H9 (cell line): ENCODE measurements at regions not wholly inside any gene's neighbourhood (a gene's known extent, or its start where the extent isn't known, plus 50 kb on each side); places are given as distances from the start of the nearest gene placed in this dataset.

Experiments used
- DNase-seq: peaks from one replicate; pipeline ENCODE4 v3.0.0-alpha.2; 2017
- H2AFZ ChIP-seq: one replicate; pipeline ENCODE4 v1.6.1; 2013; ENCODE audit warnings: mild to moderate bottlenecking, low read length, control low read depth, moderate library complexity
- H2AK5ac ChIP-seq: 2 replicates; pipeline ENCODE4 v1.6.1; 2013; ENCODE audit warnings: low read length, control low read depth, mixed read lengths; ENCODE audit not compliant: insufficient read length
- H2BK120ac ChIP-seq: one replicate; pipeline ENCODE4 v1.6.1; 2013; ENCODE audit warnings: low read depth, mild to moderate bottlenecking, low read length, control low read depth, inconsistent platforms; ENCODE audit not compliant: poor library complexity, severe bottlenecking
- H2BK12ac ChIP-seq: 2 replicates; pipeline ENCODE4 v1.6.1; 2013; ENCODE audit warnings: low read length, control low read depth, mixed read lengths, low read depth; ENCODE audit not compliant: insufficient read length
- H2BK15ac ChIP-seq: 2 replicates; pipeline ENCODE4 v1.6.1; 2013; ENCODE audit warnings: low read depth, low read length, control low read depth
- H2BK20ac ChIP-seq: one replicate; pipeline ENCODE4 v1.6.1; 2013; ENCODE audit warnings: low read depth, mild to moderate bottlenecking, low read length, control low read depth, inconsistent platforms; ENCODE audit not compliant: poor library complexity, severe bottlenecking
- H2BK5ac ChIP-seq: 2 replicates; pipeline ENCODE4 v1.6.1; 2013; ENCODE audit warnings: low read length, control low read depth, mixed read lengths; ENCODE audit not compliant: insufficient read length
- H3K14ac ChIP-seq: 2 replicates; pipeline ENCODE4 v1.6.1; 2013; ENCODE audit warnings: low read length, control low read depth; ENCODE audit not compliant: insufficient read depth
- H3K18ac ChIP-seq: 2 replicates; pipeline ENCODE4 v1.6.1; 2013; ENCODE audit warnings: low read depth, mild to moderate bottlenecking, mixed read lengths, low read length, control low read depth; ENCODE audit not compliant: insufficient read length
- H3K23ac ChIP-seq: 2 replicates; pipeline ENCODE4 v1.6.1; 2013; ENCODE audit warnings: low read length, control low read depth, mixed read lengths, low read depth; ENCODE audit not compliant: insufficient read length
- H3K23me2 ChIP-seq: 2 replicates; pipeline ENCODE4 v1.6.1; 2013; ENCODE audit warnings: low read depth, mild to moderate bottlenecking, mixed read lengths, low read length, control low read depth; ENCODE audit not compliant: insufficient read length, poor library complexity, severe bottlenecking
- H3K27ac ChIP-seq: 2 replicates; pipeline ENCODE4 v1.5.1; 2013; ENCODE audit warnings: low read length, control low read depth, mixed read lengths, low read depth; ENCODE audit not compliant: insufficient read length
- H3K27me3 ChIP-seq: 2 replicates; pipeline ENCODE4 v1.6.1; 2013; ENCODE audit warnings: low read length, control low read depth, inconsistent platforms; ENCODE audit not compliant: insufficient read depth
- H3K4ac ChIP-seq: 2 replicates; pipeline ENCODE4 v1.6.1; 2013; ENCODE audit warnings: low read depth, mild to moderate bottlenecking, control low read depth, inconsistent platforms, low read length, moderate library complexity
- H3K4me1 ChIP-seq: 2 replicates; pipeline ENCODE4 v1.6.1; 2013; ENCODE audit warnings: low read length, control low read depth, inconsistent platforms; ENCODE audit not compliant: insufficient read depth
- H3K4me2 ChIP-seq: 2 replicates; pipeline ENCODE4 v1.6.1; 2013; ENCODE audit warnings: low read length, control low read depth, mixed read lengths; ENCODE audit not compliant: insufficient read length, insufficient read depth
- H3K56ac ChIP-seq: 2 replicates; pipeline ENCODE4 v1.6.1; 2013; ENCODE audit warnings: low read depth, mild to moderate bottlenecking, mixed read lengths, low read length, control low read depth; ENCODE audit not compliant: insufficient read length
- H3K79me1 ChIP-seq: 2 replicates; pipeline ENCODE4 v1.6.1; 2013; ENCODE audit warnings: low read depth, mild to moderate bottlenecking, moderate library complexity, low read length, control low read depth, inconsistent platforms; ENCODE audit not compliant: insufficient read depth, poor library complexity, severe bottlenecking
- H3K79me2 ChIP-seq: 2 replicates; pipeline ENCODE4 v1.6.1; 2013; ENCODE audit warnings: low read length, control low read depth, inconsistent platforms; ENCODE audit not compliant: insufficient read depth
- H3K9ac ChIP-seq: 2 replicates; pipeline ENCODE4 v1.6.1; 2013; ENCODE audit warnings: low read length, control low read depth, mixed read lengths; ENCODE audit not compliant: insufficient read length; ENCODE audit errors: extremely low read depth
- H3K9me3 ChIP-seq: one replicate; pipeline ENCODE4 v1.6.1; 2013; ENCODE audit warnings: low read depth, low read length, inconsistent platforms; ENCODE audit not compliant: control insufficient read depth
- H3T11ph ChIP-seq: one replicate; pipeline ENCODE4 v1.6.1; 2013; ENCODE audit warnings: mild to moderate bottlenecking, low read length, control low read depth, inconsistent platforms
- H4K20me1 ChIP-seq: one replicate; pipeline ENCODE4 v1.6.1; 2013; ENCODE audit not compliant: control insufficient read depth, insufficient read length, insufficient read depth
- H4K5ac ChIP-seq: 2 replicates; pipeline ENCODE4 v1.6.1; 2013; ENCODE audit warnings: low read depth, mild to moderate bottlenecking, mixed read lengths, low read length, control low read depth; ENCODE audit not compliant: insufficient read length
- H4K8ac ChIP-seq: replicated peaks from 2 replicates; pipeline ENCODE4 v1.6.1; 2013; ENCODE audit warnings: low read length, control low read depth, mixed read lengths, low read depth; ENCODE audit not compliant: insufficient read length
- H4K91ac ChIP-seq: 2 replicates; pipeline ENCODE4 v1.6.1; 2013; ENCODE audit warnings: low read depth, mild to moderate bottlenecking, moderate library complexity, mixed read lengths, low read length, control low read depth; ENCODE audit not compliant: insufficient read length
- H3K27ac Mint-ChIP-seq, 3 experiments: 2 replicates in 2 of 3; 3 replicates in 1 of 3; pipeline ENCODE4 v1.8.0; 2020 to 2021; ENCODE audit warnings: mixed read lengths in 3 of 3, mild to moderate bottlenecking in 1 of 3, moderate library complexity in 1 of 3
- H3K27me3 Mint-ChIP-seq: 2 replicates; pipeline ENCODE4 v1.8.0; 2021; ENCODE audit warnings: low read depth, mild to moderate bottlenecking, moderate library complexity, mixed read lengths
- H3K36me3 Mint-ChIP-seq, 3 experiments: 2 replicates in 2 of 3; 3 replicates in 1 of 3; pipeline ENCODE4 v1.8.0; 2020 to 2021; ENCODE audit warnings: low read depth in 3 of 3, mixed read lengths in 3 of 3; ENCODE audit not compliant: insufficient read depth in 1 of 3
- H3K4me1 Mint-ChIP-seq, 2 experiments: 2 replicates each; pipeline ENCODE4 v1.8.0; 2020; ENCODE audit warnings: mixed read lengths in 2 of 2
- H3K4me3 Mint-ChIP-seq, 2 experiments: 2 replicates in 1 of 2; 3 replicates in 1 of 2; pipeline ENCODE4 v1.8.0; 2020 to 2021; ENCODE audit warnings: mild to moderate bottlenecking in 2 of 2, mixed read lengths in 2 of 2, moderate library complexity in 1 of 2
- H3K9me3 Mint-ChIP-seq, 2 experiments: 2 replicates in 1 of 2; 3 replicates in 1 of 2; pipeline ENCODE4 v1.8.0; 2020; ENCODE audit warnings: mild to moderate bottlenecking in 2 of 2, mixed read lengths in 2 of 2, moderate library complexity in 1 of 2
- WGBS: extraction: QIAGEN DNeasy Blood & Tissue Kit; methylation state at CpG from one replicate; pipeline ENCODE4 v1.1.7; 2013; ENCODE audit warnings: missing lambda C conversion rate, low lambda C conversion rate, mixed read lengths; ENCODE audit not compliant: insufficient read length; ENCODE audit errors: extremely low coverage; 5-methylcytosine and 5-hydroxymethylcytosine counted together
- TF ChIP-seq, protein P1 (sequence below): fragments of 200-600 bp; sonication (generic); conservative IDR thresholded peaks from 3 replicates; pipeline ENCODE4 v1.8.0; 2021; ENCODE audit warnings: antibody characterized with exemption, mild to moderate bottlenecking

DNA sequence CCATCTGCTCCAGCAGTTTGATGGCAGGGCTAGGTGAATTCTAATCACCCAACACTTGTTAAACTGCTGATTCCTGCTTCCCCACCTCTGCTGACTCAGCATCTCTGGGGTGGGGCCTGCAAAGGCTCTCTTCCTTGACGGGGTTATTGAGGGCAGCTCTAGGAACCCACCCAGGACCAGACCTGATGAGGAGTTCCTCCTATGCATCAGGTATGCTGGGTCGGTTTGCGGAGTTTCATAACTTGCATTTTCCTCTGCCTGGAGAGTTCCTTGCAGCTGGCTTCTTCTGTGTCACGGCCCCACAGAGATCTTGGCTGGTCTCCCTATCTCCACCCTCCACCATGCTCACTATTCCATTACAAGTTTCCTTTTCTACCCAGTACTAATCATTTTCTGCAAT is 93.4 kb upstream of the CCL2 start:
- Histone ChIP-seq H3K14ac (no peak overlapping the region), H3K27ac (no peak overlapping the region), H3T11ph (no peak overlapping the region), H2BK120ac (no peak overlapping the region), H2BK15ac (no peak overlapping the region), H3K23ac (no peak overlapping the region), H2AK5ac (no peak overlapping the region), H2BK5ac (no peak overlapping the region), H4K20me1 (no peaks in the 10 kb centered on the region), H3K4me1 (peaks cover 10% of the 10 kb centered on the region; the same call in 1 of the 2 replicates), H2BK12ac (no peak overlapping the region), H3K9ac (no peak overlapping the region), H3K56ac (no peak overlapping the region), H4K5ac (no peak overlapping the region), H4K91ac (no peak overlapping the region), H2BK20ac (no peak overlapping the region), H4K8ac (no peak overlapping the region), H2AFZ (no peak overlapping the region), H3K4ac (no peak overlapping the region), H3K27me3 (no peaks in the 10 kb centered on the region), H3K79me1 (no peaks in the 10 kb centered on the region), H3K23me2 (peaks cover 4% of the 10 kb centered on the region), H3K9me3 (no peaks in the 10 kb centered on the region), H3K18ac (no peak overlapping the region), H3K79me2 (no peaks in the 10 kb centered on the region), H3K4me2 (no peak overlapping the region)
- Mint-ChIP-seq H3K4me1 (peaks cover 43 to 44% of the 10 kb centered on the region in 2 experiments), H3K4me3 (no peak overlapping the region), H3K27ac (no peak overlapping the region; a peak in 1 of 7 replicates), H3K36me3 (peaks cover 0 to 10% (median 9%) of the 10 kb centered on the region in 3 experiments; a peak in 3 of 7 replicates), H3K9me3 (peaks cover 3 to 5% of the 10 kb centered on the region in 2 experiments; a peak in 3 of 5 replicates), H3K27me3 (no peaks in the 10 kb centered on the region; the same call in 1 of the 2 replicates)
- WGBS: no CpG with 5 or more reads among the region's 4 CpGs
- DNase-seq: no peak
- TF ChIP-seq, protein P1, sequence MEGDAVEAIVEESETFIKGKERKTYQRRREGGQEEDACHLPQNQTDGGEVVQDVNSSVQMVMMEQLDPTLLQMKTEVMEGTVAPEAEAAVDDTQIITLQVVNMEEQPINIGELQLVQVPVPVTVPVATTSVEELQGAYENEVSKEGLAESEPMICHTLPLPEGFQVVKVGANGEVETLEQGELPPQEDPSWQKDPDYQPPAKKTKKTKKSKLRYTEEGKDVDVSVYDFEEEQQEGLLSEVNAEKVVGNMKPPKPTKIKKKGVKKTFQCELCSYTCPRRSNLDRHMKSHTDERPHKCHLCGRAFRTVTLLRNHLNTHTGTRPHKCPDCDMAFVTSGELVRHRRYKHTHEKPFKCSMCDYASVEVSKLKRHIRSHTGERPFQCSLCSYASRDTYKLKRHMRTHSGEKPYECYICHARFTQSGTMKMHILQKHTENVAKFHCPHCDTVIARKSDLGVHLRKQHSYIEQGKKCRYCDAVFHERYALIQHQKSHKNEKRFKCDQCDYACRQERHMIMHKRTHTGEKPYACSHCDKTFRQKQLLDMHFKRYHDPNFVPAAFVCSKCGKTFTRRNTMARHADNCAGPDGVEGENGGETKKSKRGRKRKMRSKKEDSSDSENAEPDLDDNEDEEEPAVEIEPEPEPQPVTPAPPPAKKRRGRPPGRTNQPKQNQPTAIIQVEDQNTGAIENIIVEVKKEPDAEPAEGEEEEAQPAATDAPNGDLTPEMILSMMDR: no peak
